Neural crest cell (in vitro differentiated cells): ENCODE measurements at regions not wholly inside any gene's neighbourhood (a gene's known extent, or its start where the extent isn't known, plus 50 kb on each side); places are given as distances from the start of the nearest gene placed in this dataset.

ENCODE experiments used
- DNase-seq: peaks from one replicate; pipeline ENCODE4 v3.0.0; 2021; ENCODE audit warnings: low read depth, mixed read lengths, low spot score
- H3K27ac Mint-ChIP-seq: one replicate; pipeline ENCODE4 v1.8.0; 2021; ENCODE audit warnings: mild to moderate bottlenecking, mixed read lengths; ENCODE audit not compliant: unreplicated experiment
- H3K27me3 Mint-ChIP-seq: 2 replicates; pipeline ENCODE4 v1.8.0; 2021; ENCODE audit warnings: low read depth, mild to moderate bottlenecking, mixed read lengths
- H3K36me3 Mint-ChIP-seq: 2 replicates; pipeline ENCODE4 v1.8.0; 2021; ENCODE audit warnings: low read depth, mild to moderate bottlenecking, mixed read lengths
- H3K4me1 Mint-ChIP-seq: 2 replicates; pipeline ENCODE4 v1.8.0; 2021; ENCODE audit warnings: mixed read lengths
- H3K4me3 Mint-ChIP-seq: one replicate; pipeline ENCODE4 v1.8.0; 2021; ENCODE audit warnings: mild to moderate bottlenecking, mixed read lengths
- H3K9me3 Mint-ChIP-seq: 2 replicates; pipeline ENCODE4 v1.8.0; 2021; ENCODE audit warnings: mixed read lengths
- CTCF ChIP-seq: fragments of 200-600 bp; sonication (generic); conservative IDR thresholded peaks from 2 replicates; pipeline ENCODE4 v1.5.0; 2021; ENCODE audit warnings: antibody characterized with exemption, mild to moderate bottlenecking

- no peaks in the 10 kb centered on the region for H3K36me3 Mint-ChIP-seq
- H3K9me3 Mint-ChIP-seq, result no peaks in the 10 kb centered on the region
- H3K27ac Mint-ChIP-seq, result no peak overlapping the region
- TF ChIP-seq CTCF, result no peak
- H3K4me1 Mint-ChIP-seq, result no peaks in the 10 kb centered on the region
- no peak overlapping the region for H3K4me3 Mint-ChIP-seq
- no peak for DNase-seq
- H3K27me3 Mint-ChIP-seq, result no peaks in the 10 kb centered on the region
These were observed 85.8 kb downstream of the PHAX start for GRCh38 chr5:126686451-126687126.

DNA sequence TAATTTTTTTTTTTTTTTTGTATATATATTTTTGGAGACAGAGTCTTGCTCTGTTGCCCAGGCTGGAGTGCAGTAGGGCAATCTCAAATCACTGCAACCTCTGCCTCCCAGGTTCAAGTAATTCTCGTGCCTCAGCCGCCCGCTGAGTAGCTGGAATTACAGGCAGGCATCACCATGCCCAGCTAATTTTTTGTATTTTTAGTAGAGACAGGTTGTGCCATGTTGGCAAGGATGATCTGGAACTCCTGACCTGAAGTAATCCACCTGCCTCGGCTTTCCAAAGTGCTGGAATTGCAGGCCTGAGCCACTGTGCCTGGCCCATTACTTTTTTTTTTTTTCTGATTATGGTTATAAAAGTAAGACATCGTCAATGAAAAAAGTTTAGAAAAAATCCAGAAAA is 84.0 kb upstream of the LMNB1 start:
- DNase-seq, result no peak
- no peak for TF ChIP-seq CTCF
- H3K9me3 Mint-ChIP-seq, result no peaks in the 10 kb centered on the region
- H3K27me3 Mint-ChIP-seq, result no peaks in the 10 kb centered on the region
- no peaks in the 10 kb centered on the region for H3K36me3 Mint-ChIP-seq
- H3K4me1 Mint-ChIP-seq, result no peaks in the 10 kb centered on the region
- no peak overlapping the region for H3K27ac Mint-ChIP-seq
- no peak overlapping the region for H3K4me3 Mint-ChIP-seq

DNA sequence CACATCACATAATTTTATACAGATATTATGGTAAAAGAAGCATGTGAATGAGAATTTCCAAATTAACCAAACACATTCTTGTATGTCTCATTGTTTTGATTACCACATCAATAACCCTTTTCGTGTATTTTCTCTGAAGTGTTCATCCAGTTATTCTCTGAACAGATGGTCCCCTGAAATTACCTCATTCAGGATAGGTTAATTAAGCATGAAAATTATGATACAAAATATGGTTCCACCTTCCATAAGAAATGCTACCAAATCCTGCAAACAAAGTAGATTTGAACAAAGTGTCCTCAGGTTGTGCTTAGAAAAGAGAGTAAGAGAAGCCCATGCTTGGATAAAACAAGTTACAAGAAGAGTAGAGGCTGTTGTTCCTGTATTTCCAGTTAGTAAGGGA is 83.1 kb upstream of the LMNB1 start:
- no peaks in the 10 kb centered on the region for H3K9me3 Mint-ChIP-seq
- H3K27ac Mint-ChIP-seq, result no peak overlapping the region
- H3K4me1 Mint-ChIP-seq, result no peaks in the 10 kb centered on the region
- no peak for TF ChIP-seq CTCF
- no peak overlapping the region for H3K4me3 Mint-ChIP-seq
- no peaks in the 10 kb centered on the region for H3K36me3 Mint-ChIP-seq
- no peak for DNase-seq
- H3K27me3 Mint-ChIP-seq, result no peaks in the 10 kb centered on the region

GRCh38 chr5:126694403-126694802 is 82.5 kb upstream of the LMNB1 start:
- Mint-ChIP-seq H3K9me3 (no peaks in the 10 kb centered on the region), H3K4me3 (no peak overlapping the region), H3K27ac (no peak overlapping the region), H3K36me3 (no peaks in the 10 kb centered on the region), H3K4me1 (no peaks in the 10 kb centered on the region), H3K27me3 (no peaks in the 10 kb centered on the region)
- TF ChIP-seq CTCF, result no peak
- no peak for DNase-seq

DNA sequence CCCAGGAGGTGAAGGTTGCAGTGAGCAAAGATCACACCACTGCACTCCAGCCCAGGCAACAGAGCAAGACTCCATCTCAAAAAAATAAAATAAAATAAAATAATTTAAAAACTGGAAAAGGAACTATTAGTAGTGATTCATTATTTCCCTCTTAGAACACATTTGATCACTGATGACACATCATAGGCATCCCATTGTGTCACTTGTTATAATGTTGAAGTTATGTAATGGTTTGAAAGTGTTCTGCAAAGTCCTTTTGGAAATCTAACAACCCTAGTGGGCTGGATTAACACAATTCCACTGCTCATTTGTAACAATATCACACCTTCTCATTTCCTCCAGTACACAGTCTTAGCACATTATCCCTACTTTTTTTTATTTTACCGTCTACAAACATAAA is 81.8 kb upstream of the LMNB1 start:
- no peak overlapping the region for H3K27ac Mint-ChIP-seq
- H3K27me3 Mint-ChIP-seq, result no peaks in the 10 kb centered on the region
- H3K4me1 Mint-ChIP-seq, result no peaks in the 10 kb centered on the region
- no peak overlapping the region for H3K4me3 Mint-ChIP-seq
- no peak for TF ChIP-seq CTCF
- H3K36me3 Mint-ChIP-seq, result no peaks in the 10 kb centered on the region
- no peaks in the 10 kb centered on the region for H3K9me3 Mint-ChIP-seq
- no peak for DNase-seq
